Urinary bladder (tissue), 3 donors: ENCODE measurements at regions not wholly inside any gene's neighbourhood (a gene's known extent, or its start where the extent isn't known, plus 50 kb on each side); places are given as distances from the start of the nearest gene placed in this dataset.

Source experiments
- DNase-seq: peaks from one replicate; pipeline ENCODE4 v3.0.0-alpha.2; 2015; ENCODE audit errors: extremely low spot score
- H3K27ac ChIP-seq: one replicate; pipeline ENCODE4 v1.5.1; 2013; ENCODE audit warnings: low read depth, mild to moderate bottlenecking, moderate library complexity
- H3K36me3 ChIP-seq: one replicate; pipeline ENCODE4 v1.6.1; 2013; ENCODE audit warnings: mild to moderate bottlenecking, moderate library complexity; ENCODE audit not compliant: insufficient read depth
- H3K4me1 ChIP-seq: one replicate; pipeline ENCODE4 v1.6.1; 2013; ENCODE audit warnings: mild to moderate bottlenecking, moderate library complexity; ENCODE audit not compliant: insufficient read depth
- H3K4me3 ChIP-seq: one replicate; pipeline ENCODE4 v1.5.1; 2013; ENCODE audit warnings: low read depth, low read length
- WGBS: extraction: QIAGEN DNeasy Blood & Tissue Kit; methylation state at CpG from one replicate; pipeline ENCODE4 v1.1.7; 2013; 5-methylcytosine and 5-hydroxymethylcytosine counted together
- donor health status: healthy with polysubstance abuse.
- donor health status: healthy.

- 76% methylated on average over 4 of the region's 4 CpGs for WGBS
- DNase-seq, result peak; percentile 39
Measured at GRCh38 chr13:74084375-74084935, 49.7 kb downstream of the KLF12 start.

GRCh38 chr13:74082741-74083160 lies 51.5 kb downstream of the KLF12 start:
- H3K27ac ChIP-seq, result no peak overlapping the region

More at GRCh38 chr13:74084375-74084935, 49.7 kb downstream of the KLF12 start:
- Histone ChIP-seq H3K4me3 (no peak overlapping the region), H3K36me3 (no peaks in the 10 kb centered on the region), H3K4me1 (no peaks in the 10 kb centered on the region), H3K27ac (no peak overlapping the region)

GRCh38 chr13:74080762-74081161 lies 53.4 kb downstream of the KLF12 start:
- Histone ChIP-seq H3K4me1 (no peaks in the 10 kb centered on the region), H3K4me3 (no peak overlapping the region), H3K27ac (no peak overlapping the region), H3K36me3 (no peaks in the 10 kb centered on the region)
- WGBS, result 97% methylated on average over 1 of the region's 1 CpG
- no peak for DNase-seq

More at GRCh38 chr13:74082741-74083160, 51.5 kb downstream of the KLF12 start:
- Histone ChIP-seq H3K4me1 (no peaks in the 10 kb centered on the region), H3K36me3 (no peaks in the 10 kb centered on the region), H3K4me3 (no peak overlapping the region)
- 51% methylated on average over 3 of the region's 3 CpGs for WGBS
- DNase-seq, result no peak

GRCh38 chr13:74077792-74078191 lies 56.4 kb downstream of the KLF12 start:
- no peak for DNase-seq
- no peaks in the 10 kb centered on the region for H3K36me3 ChIP-seq
- no peak overlapping the region for H3K27ac ChIP-seq
- H3K4me3 ChIP-seq, result no peak overlapping the region
- peaks cover 2% of the 10 kb centered on the region for H3K4me1 ChIP-seq
- 38% methylated on average over 2 of the region's 2 CpGs for WGBS

GRCh38 chr13:74077375-74077774 lies 56.8 kb downstream of the KLF12 start:
- 50% methylated on average over 2 of the region's 2 CpGs for WGBS
- DNase-seq, result no peak

GRCh38 chr13:74074723-74075122 lies 59.5 kb downstream of the KLF12 start:
- H3K4me3 ChIP-seq, result no peak overlapping the region

More at GRCh38 chr13:74077375-74077774, 56.8 kb downstream of the KLF12 start:
- H3K27ac ChIP-seq, result no peak overlapping the region
- no peaks in the 10 kb centered on the region for H3K36me3 ChIP-seq
- H3K4me3 ChIP-seq, result no peak overlapping the region
- peaks cover 2% of the 10 kb centered on the region for H3K4me1 ChIP-seq

GRCh38 chr13:74073274-74073673 lies 60.9 kb downstream of the KLF12 start:
- WGBS, result 86% methylated on average over 1 of the region's 1 CpG
- no peak overlapping the region for H3K4me3 ChIP-seq

More at GRCh38 chr13:74074723-74075122, 59.5 kb downstream of the KLF12 start:
- H3K36me3 ChIP-seq, result no peaks in the 10 kb centered on the region
- DNase-seq, result no peak
- no peak overlapping the region for H3K27ac ChIP-seq
- H3K4me1 ChIP-seq, result peaks cover 2% of the 10 kb centered on the region

GRCh38 chr13:74070513-74070912 lies 63.7 kb downstream of the KLF12 start:
- no peak for DNase-seq
- no peak overlapping the region for H3K27ac ChIP-seq
- H3K4me1 ChIP-seq, result peaks cover 2% of the 10 kb centered on the region
- no peak overlapping the region for H3K4me3 ChIP-seq
- 94% methylated on average over 1 of the region's 1 CpG for WGBS
- H3K36me3 ChIP-seq, result no peaks in the 10 kb centered on the region

More at GRCh38 chr13:74073274-74073673, 60.9 kb downstream of the KLF12 start:
- Histone ChIP-seq H3K27ac (no peak overlapping the region), H3K36me3 (no peaks in the 10 kb centered on the region), H3K4me1 (peaks cover 2% of the 10 kb centered on the region)
- no peak for DNase-seq

- WGBS, result 83% methylated on average over 4 of the region's 4 CpGs
- no peak overlapping the region for H3K4me3 ChIP-seq
- no peaks in the 10 kb centered on the region for H3K36me3 ChIP-seq
- H3K4me1 ChIP-seq, result peaks cover 2% of the 10 kb centered on the region
- DNase-seq, result no peak
- no peak overlapping the region for H3K27ac ChIP-seq
Measured at GRCh38 chr13:74070065-74070464, 64.1 kb downstream of the KLF12 start.

GRCh38 chr13:74068471-74068870 lies 65.7 kb downstream of the KLF12 start:
- H3K36me3 ChIP-seq, result no peaks in the 10 kb centered on the region
- no peak for DNase-seq
- no peak overlapping the region for H3K4me3 ChIP-seq
- no peaks in the 10 kb centered on the region for H3K4me1 ChIP-seq
- 96% methylated on average over 7 of the region's 7 CpGs for WGBS
- no peak overlapping the region for H3K27ac ChIP-seq

- no peak for DNase-seq
- H3K4me3 ChIP-seq, result no peak overlapping the region
- H3K4me1 ChIP-seq, result no peaks in the 10 kb centered on the region
- no peak overlapping the region for H3K27ac ChIP-seq
- WGBS, result 78% methylated on average over 2 of the region's 2 CpGs
- H3K36me3 ChIP-seq, result no peaks in the 10 kb centered on the region
Measured at GRCh38 chr13:74067818-74068217, 66.4 kb downstream of the KLF12 start.

- DNase-seq, result no peak
- Histone ChIP-seq H3K36me3 (no peaks in the 10 kb centered on the region), H3K27ac (no peak overlapping the region), H3K4me1 (no peaks in the 10 kb centered on the region), H3K4me3 (no peak overlapping the region)
Measured at GRCh38 chr13:74066937-74067336, 67.3 kb downstream of the KLF12 start.

- WGBS, result 87% methylated on average over 1 of the region's 1 CpG
- DNase-seq, result no peak
- Histone ChIP-seq H3K36me3 (no peaks in the 10 kb centered on the region), H3K4me1 (no peaks in the 10 kb centered on the region), H3K27ac (no peak overlapping the region), H3K4me3 (no peak overlapping the region)
Measured at GRCh38 chr13:74064805-74065312, 69.3 kb downstream of the KLF12 start.

- H3K4me1 ChIP-seq, result no peaks in the 10 kb centered on the region
- no peak overlapping the region for H3K27ac ChIP-seq
- DNase-seq, result no peak
- no peaks in the 10 kb centered on the region for H3K36me3 ChIP-seq
- no peak overlapping the region for H3K4me3 ChIP-seq
Measured at GRCh38 chr13:74063533-74064100, 70.6 kb downstream of the KLF12 start.
